ENCODE measurements at regions not wholly inside any gene's neighbourhood (a gene's known extent, or its start where the extent isn't known, plus 50 kb on each side); places are given as distances from the start of the nearest gene placed in this dataset.
"Not testable (repeated sequence)": the region's sequence is repeated elsewhere in the genome, so short reads cannot be mapped to it uniquely, and the experiment has no call there.

DNA sequence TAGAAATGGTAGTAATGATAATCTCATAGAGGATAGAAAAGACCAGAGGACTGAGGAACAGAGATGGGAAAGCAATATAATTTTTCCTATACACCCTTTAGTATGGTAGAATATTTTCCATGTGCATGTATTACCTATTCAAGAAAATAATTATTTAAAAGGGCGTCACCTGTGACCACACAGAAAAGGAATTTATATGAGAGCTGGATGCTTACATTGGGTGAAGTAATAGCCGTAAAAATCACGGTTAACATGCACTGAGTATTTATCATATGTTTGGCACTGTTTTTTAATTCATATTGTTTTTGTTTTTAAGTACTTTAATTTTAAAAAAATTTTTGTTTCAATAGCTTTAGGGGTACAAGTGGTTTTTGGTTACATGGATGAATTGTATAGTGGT is 195.1 kb downstream of the IPMK start:
- no peak for DNase-seq (ENCODE audit: low read depth)

GRCh38 chr10:58070956-58071355 is 196.7 kb downstream of the IPMK start:
- no peak for DNase-seq (ENCODE audit: low read depth)

More for the DNA sequence above, 195.1 kb downstream of the IPMK start:
- H3K4me3 ChIP-seq (ENCODE audit: low read depth, low read length): no peak overlapping the region

GRCh38 chr10:58068809-58069208 is 198.9 kb downstream of the IPMK start:
- H3K4me3 ChIP-seq (ENCODE audit: low read depth, low read length): no peak overlapping the region
- no peak for DNase-seq (ENCODE audit: low read depth)

More at GRCh38 chr10:58070956-58071355, 196.7 kb downstream of the IPMK start:
- no peak overlapping the region for H3K4me3 ChIP-seq (ENCODE audit: low read depth, low read length)

DNA sequence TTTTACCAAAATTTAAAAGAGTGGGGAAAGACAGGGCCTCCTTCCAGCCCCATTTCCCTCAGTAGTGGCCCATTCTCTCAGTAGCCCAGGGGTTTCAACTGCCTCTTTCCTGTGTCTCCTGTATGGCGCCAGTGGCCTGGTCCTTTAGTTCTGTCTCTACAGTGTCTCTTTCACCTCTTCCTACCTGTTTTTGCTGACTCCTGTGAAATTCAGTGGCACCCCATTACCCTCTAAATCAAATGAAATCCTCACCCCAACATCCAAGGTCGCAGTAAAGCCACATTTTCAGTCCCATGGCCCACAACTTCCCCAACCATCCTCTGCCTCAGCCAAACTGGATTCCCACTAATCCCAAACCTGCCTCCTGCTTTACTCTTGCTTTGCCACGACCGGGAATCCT is 200.7 kb downstream of the IPMK start:
- no peak overlapping the region for H3K4me3 ChIP-seq (ENCODE audit: low read depth, low read length)
- DNase-seq (ENCODE audit: low read depth): no peak

DNA sequence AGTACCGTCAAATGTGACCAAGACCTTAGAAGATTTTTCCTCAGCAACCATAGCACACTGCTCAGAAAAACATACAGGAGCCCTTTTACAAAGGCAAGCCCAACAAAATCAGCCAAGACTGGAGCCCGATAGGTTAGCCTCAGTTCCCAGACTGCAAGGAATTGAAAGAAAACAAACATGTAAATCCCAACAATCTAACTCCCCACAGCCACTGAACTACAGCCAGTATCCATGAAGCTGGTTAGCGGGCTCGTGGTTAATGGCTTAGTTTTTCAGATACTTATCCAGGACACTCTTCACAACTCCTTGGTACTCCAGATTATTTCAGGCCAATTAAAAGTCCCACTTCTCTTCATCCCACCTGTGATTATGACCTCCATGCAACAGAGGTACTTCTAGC is 201.6 kb downstream of the IPMK start:
- DNase-seq (ENCODE audit: low read depth): no peak
- H3K4me3 ChIP-seq (ENCODE audit: low read depth, low read length): no peak overlapping the region

DNA sequence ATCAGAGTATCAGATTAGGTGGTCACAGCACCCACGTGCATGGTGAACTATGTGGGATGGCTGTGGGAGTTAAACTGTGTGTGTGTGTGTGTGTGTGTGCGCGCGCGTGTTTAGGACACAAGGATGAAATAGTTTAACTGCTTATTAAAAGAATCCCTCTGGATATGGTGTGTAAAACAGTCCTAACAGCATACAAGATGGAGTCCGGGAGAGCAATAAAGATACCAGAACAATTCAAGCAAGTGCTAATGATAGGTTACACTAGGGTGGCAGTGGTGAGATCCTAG is 202.2 kb downstream of the IPMK start:
- no peak for DNase-seq (ENCODE audit: low read depth)
- no peak overlapping the region for H3K4me3 ChIP-seq (ENCODE audit: low read depth, low read length)

DNA sequence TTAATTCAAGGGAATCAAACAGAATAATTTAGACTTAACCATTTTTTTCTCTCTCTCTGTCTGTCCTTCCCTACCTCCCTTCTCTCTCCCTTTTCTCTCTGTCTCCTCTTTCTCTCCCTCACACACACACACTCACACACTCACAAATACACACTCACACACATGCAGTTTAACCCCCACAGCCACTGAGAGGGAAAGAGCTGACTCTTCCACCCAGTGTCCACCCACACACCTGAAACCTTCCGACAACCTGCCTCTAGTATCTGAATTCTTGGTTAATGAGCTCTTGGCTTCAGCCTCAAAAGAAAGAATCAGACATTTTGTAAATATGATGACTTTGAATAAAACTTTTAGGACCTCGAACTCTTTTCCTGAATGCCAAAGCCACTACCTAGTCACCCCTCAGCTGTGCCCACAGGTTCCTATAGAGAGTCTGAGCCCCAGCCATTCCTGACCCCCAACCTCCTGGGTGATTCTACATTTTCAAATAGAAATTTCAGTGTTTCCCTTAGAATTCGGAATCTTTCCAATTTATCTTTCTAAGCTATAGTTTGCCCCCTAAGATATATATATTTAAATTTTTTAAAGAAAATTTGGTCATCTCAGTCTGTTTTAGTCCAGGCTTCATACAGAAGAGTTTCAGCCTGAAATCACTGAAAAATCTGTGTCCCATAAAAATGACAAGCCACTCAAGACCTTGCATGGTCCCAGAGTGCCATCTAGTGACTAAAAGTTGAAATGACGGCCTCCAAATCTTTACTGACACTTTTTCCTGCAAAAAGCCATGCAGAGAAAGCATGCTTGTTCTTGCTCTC is 202.8 kb downstream of the IPMK start:
- H3K4me3 ChIP-seq (ENCODE audit: low read depth, low read length): no peak overlapping the region
- DNase-seq (ENCODE audit: low read depth): peak; percentile 7

GRCh38 chr10:58063861-58064480 is 203.7 kb downstream of the IPMK start:
- no peak overlapping the region for H3K4me3 ChIP-seq (ENCODE audit: low read depth, low read length)
- DNase-seq (ENCODE audit: low read depth): no peak

DNA sequence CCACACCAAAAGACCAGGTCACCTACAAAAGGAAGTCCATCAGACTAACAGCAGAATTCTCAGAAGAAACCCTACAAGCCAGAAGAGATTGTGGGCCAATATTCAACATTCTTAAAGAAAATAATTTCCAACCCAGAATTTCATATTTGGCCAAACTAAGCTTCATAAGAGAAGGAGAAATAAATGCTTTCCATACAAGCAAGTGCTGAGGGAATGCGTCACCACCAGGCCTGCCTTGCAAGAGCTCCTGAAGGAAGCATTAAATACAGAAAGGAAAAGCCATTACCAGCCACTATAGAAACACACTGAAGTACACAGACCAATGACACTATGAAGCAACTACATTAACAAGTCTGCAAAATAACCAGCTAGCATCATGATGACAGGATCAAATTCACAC is 209.0 kb downstream of the IPMK start:
- not testable (repeated sequence) for DNase-seq (ENCODE audit: low read depth); H3K4me3 ChIP-seq (ENCODE audit: low read depth, low read length)

- DNase-seq (ENCODE audit: low read depth): no peak
- H3K4me3 ChIP-seq (ENCODE audit: low read depth, low read length): no peak overlapping the region
These were observed 212.8 kb downstream of the IPMK start for GRCh38 chr10:58054881-58055280.

DNA sequence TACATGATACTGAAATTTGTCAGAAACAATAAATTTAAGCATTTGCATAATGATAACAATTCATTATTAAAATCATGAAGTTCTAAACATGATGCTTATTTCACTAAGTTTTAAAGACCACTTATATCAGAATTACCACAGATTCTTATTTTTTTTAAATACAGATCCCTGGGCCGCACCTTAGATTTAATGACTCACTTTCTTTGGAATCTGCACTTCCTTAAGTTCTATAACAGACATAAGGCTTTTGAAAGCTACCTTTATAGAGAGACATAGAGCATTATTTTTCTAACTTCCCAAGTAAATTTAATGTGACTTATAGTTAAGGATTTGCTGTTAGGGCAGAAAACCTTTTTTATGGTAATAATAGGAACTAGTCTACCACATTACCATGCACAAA is 214.9 kb downstream of the IPMK start:
- no peak overlapping the region for H3K4me3 ChIP-seq (ENCODE audit: low read depth, low read length)
- no peak for DNase-seq (ENCODE audit: low read depth)

GRCh38 chr10:58050575-58050974 is 217.1 kb downstream of the IPMK start:
- H3K4me3 ChIP-seq (ENCODE audit: low read depth, low read length): no peak overlapping the region

GRCh38 chr10:58048936-58049335 is 218.8 kb downstream of the IPMK start:
- H3K4me3 ChIP-seq (ENCODE audit: low read depth, low read length): no peak overlapping the region
- no peak for DNase-seq (ENCODE audit: low read depth)

More at GRCh38 chr10:58050575-58050974, 217.1 kb downstream of the IPMK start:
- DNase-seq (ENCODE audit: low read depth): no peak

DNA sequence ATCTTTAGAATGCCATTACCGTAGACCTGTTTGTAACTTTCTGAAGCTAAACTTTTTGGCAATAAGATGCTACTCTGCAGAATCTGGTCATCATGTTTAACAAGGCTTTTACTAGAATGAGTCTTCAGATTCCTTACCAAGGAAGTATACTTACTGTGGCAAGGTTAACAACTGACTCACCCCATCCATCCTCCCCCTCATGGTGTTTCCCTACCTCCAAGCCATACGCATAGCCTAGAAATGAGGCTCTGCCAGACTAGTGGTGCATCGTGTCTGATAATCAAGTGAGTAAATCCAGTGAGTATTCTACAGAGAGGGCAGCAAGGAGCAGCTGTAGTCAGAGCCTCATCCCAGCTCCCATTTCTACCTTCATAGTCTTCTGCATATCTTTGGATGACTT is 223.6 kb downstream of the IPMK start:
- peak; percentile 73 for DNase-seq (ENCODE audit: low read depth)
- no peak overlapping the region for H3K4me3 ChIP-seq (ENCODE audit: low read depth, low read length)

DNA sequence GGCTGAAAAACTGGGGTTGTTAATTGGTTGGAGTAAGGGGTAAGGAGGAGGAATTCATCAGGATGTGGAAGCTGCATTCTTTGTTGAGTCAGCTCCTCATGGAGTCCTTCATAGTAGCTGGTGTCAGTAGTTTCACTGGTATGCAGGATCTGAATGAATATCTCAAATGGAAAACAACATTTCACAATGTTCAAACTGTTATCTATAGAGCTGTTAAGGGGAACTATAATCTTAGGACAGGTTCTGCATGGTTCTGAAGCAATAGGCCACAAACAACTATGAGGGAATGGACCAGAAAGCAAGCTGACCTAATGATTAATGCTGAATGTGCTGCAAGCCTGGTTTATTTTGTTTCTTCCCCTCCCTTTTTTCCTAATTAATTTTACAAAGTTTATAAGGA is 225.8 kb downstream of the IPMK start:
- no peak overlapping the region for H3K4me3 ChIP-seq (ENCODE audit: low read depth, low read length)

GRCh38 chr10:58030208-58030607 is 237.5 kb downstream of the IPMK start:
- no peak overlapping the region for H3K4me3 ChIP-seq (ENCODE audit: low read depth, low read length)
- no peak for DNase-seq (ENCODE audit: low read depth)

More for the DNA sequence above, 225.8 kb downstream of the IPMK start:
- DNase-seq (ENCODE audit: low read depth): no peak

DNA sequence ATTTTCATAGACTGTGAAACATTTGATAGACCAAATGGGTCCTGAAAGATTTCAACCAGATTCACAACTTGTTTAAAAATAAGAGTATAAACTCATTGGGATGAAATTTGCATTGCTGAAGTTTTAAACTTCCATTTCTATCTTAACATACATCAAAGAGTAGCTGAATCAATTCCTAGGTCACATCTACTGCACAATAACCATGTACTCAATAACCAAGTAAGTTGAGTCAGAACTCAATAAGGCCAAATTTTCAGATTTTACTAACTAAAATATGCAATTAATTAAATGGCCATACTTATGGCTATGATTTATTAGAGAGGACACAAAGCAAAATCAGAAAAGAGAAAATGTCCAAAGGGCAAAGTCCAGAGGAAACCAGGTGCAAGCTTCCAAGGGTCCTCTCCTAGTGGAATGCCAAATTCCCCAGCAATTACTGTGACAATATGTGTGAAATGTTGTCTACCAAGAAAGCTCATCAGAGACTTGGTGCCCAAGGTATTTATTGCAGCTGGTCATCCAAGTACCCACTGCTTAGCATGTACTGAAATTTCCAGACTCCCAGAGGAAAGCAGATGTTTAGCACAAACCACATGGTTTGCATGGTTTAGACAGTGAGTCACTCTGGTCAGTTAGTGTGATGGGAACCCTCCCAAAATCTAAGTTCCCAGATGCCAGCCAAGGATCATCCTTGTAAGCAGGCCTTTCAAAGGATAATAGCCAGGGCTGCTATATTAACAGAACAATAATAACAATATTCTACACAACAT is 238.9 kb downstream of the IPMK start:
- H3K4me3 ChIP-seq (ENCODE audit: low read depth, low read length): no peak overlapping the region
- DNase-seq (ENCODE audit: low read depth): peak; percentile 83

DNA sequence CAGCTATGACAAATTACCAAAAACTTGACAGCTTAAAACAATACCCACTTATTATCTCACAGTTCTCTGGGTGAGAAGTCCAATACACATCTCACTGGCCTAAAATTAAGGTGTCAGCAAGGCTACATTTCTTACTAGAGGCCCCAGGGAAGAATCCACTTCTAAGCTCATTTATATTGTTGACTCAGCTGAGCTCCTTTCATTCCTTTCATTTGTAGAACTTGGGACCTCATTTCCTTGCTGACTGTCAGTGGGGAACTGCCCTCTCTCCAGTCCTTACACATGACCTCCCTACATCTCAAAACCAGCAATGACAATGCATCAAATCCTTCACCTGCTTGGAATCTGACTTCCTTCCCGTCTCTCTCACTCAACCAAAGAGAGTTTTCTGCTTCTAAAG is 240.3 kb downstream of the IPMK start:
- DNase-seq (ENCODE audit: low read depth): no peak
- no peak overlapping the region for H3K4me3 ChIP-seq (ENCODE audit: low read depth, low read length)

GRCh38 chr10:58026036-58026435 is 241.7 kb downstream of the IPMK start:
- no peak overlapping the region for H3K4me3 ChIP-seq (ENCODE audit: low read depth, low read length)
- DNase-seq (ENCODE audit: low read depth): no peak

- peak; percentile 72 for DNase-seq (ENCODE audit: low read depth)
- H3K4me3 ChIP-seq (ENCODE audit: low read depth, low read length): no peak overlapping the region
These were observed 244.2 kb downstream of the IPMK start for GRCh38 chr10:58023341-58024073.

Data from skeletal muscle cell (primary cell).